RKO (cell line): ENCODE measurements at regions not wholly inside any gene's neighbourhood (a gene's known extent, or its start where the extent isn't known, plus 50 kb on each side); places are given as distances from the start of the nearest gene placed in this dataset.
A peak's percentile ranks its signal among the peaks of the same experiment; 100 is the strongest.
"Not testable (repeated sequence)": the region's sequence is repeated elsewhere in the genome, so short reads cannot be mapped to it uniquely, and the experiment has no call there.

Experiments used
- DNase-seq: peaks from one replicate; pipeline ENCODE4 v3.0.0-alpha.2; 2016; ENCODE audit warnings: low spot score

GRCh38 chr10:90274721-90275468 lies 573.5 kb downstream of the KIF20B start:
- DNase-seq, result no peak

GRCh38 chr10:90276894-90277475 lies 575.6 kb downstream of the KIF20B start:
- no peak for DNase-seq

DNA sequence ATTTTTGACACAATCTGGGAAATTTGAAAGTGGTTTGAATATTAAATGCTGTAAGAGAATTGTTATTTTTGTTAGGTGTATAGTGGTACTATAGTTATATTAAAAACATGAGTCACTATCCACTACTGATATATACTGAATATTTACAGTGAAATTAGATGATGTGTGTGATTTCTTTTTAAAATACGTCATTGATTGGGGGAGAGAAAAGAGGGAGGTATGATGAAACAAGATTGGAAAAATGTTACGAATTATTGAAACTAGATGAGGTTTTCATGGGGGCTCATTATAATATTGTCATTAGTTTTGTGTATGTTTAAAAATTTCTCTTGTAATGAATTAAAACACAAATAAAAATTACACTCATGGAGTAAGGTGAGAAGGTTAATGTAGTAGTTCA lies 571.4 kb downstream of the HTR7 start:
- DNase-seq, result no peak

- DNase-seq, result no peak
These were observed 570.9 kb downstream of the HTR7 start for GRCh38 chr10:90286941-90287340.

DNA sequence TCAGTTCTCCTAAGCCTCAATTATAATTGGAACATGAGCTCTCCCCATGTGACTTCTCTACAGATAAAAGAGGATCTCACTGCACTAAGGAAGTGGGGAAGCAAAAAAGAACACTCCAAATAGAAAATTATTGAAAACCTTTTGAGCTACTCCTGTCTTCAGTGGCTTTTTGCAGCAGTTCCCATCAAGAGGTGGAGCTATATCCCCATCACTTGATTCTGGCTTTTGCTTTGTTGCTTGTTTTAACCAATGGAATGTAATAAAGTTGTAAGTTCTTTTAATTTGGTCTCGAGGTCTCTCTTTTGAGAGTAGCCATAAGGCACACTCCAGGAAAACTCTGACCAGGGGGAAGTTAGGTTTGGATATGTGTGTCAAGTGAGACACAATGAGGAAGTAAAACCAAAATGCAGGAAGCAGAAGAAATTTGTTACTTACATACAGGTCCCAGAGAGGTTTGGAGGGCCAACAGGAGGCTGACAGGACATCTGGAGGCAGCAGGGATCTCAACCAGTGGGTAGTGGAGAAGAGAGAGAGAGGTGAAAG lies 569.4 kb downstream of the HTR7 start:
- peak; percentile 2 for DNase-seq

DNA sequence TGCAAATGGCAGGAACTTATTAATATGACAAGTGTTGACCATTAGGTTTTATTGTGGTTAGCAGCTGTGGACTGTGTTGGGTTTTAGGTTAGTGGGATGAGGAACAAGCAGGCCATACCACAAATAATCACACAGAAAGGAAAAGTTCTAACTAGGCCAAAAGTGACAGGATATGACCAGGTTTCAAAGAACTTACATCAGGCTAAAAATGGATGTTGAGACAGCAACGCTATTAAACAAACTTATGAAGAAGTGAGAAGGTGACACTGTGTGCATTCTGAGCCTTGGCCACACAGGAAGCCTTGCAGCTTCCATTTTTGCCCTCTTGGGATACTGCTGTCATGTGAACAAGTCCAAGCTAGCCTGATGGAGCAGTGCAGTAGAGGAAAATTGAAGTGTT lies 568.8 kb downstream of the HTR7 start:
- DNase-seq, result peak; percentile 7

GRCh38 chr10:90293616-90294015 lies 564.2 kb downstream of the HTR7 start:
- no peak for DNase-seq

GRCh38 chr10:90294821-90295540 lies 562.9 kb downstream of the HTR7 start:
- DNase-seq, result not testable (repeated sequence)

GRCh38 chr10:90302031-90302430 lies 555.8 kb downstream of the HTR7 start:
- not testable (repeated sequence) for DNase-seq

DNA sequence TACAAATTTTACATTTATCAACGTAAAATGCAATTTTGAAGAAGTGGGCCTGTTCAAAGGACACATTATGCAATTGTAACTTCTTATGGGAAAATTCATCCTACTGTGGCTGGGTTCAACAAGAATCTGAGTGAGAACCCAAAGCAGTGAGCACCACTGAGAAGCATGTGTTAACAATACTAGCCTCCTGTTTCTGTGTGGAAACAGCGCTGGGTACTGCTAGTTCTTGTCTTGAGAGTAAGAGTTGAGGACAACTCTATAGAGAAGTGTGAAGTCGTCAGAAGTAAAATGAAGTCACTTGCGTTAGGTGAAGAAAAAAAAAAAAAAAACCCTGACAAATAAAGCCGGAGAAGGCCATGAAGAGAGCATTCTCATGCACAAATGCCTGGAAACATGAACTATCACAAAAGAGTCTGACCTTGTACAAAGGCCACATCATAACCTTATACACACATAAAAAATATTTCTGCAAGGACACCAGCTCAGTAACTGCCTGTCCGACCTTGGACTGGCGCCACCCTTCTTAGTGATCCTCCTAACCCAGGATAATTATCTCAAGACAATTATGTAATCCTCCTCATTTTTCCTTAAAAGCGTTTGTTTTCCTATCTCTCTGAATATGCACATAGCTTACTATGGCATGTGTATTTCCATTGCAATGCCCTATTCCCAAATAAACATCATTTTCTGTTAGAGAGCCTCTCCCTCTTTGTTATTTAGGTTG lies 554.9 kb downstream of the HTR7 start:
- DNase-seq, result no peak

DNA sequence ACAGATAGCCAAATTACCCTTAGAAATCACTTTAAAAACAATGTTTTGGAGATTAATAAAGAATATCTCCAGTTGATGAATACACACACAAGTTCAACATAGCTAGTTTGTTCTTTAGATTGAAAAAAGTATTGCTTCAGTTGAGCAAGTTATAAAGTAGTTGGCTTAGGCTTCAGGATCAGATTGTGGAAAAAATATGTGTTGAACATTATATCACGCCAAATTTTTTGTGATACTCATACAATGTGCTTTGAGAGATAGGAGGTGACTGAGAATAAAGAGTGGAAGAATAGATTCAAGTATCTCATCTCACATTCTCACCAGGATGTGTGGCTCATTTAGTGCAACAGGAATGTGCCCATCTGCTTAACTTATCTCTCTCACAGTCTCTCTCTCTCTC lies 553.3 kb downstream of the HTR7 start:
- no peak for DNase-seq

GRCh38 chr10:90306187-90306586 lies 551.7 kb downstream of the HTR7 start:
- peak; percentile 7 for DNase-seq

DNA sequence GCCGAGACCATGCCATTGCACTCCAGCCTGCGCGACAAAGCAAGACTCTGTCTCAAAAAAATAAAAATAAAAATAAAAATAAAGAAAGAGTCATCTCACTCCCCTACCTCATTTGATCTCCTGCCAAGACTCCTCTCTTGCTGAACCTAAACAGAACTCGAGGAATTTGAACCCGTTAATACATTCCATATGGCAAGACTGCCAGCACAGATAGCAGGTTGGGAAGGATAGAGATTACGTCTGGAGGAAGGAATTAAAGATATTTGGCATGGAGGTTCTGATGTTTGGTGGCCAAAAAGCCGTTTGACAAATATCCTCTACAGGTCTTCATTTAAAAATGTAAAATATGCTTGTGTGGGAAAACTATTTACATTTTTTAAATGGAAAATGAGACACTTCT lies 549.6 kb downstream of the HTR7 start:
- no peak for DNase-seq

GRCh38 chr10:90313576-90314325 lies 544.1 kb downstream of the HTR7 start:
- peak; percentile 11 for DNase-seq

DNA sequence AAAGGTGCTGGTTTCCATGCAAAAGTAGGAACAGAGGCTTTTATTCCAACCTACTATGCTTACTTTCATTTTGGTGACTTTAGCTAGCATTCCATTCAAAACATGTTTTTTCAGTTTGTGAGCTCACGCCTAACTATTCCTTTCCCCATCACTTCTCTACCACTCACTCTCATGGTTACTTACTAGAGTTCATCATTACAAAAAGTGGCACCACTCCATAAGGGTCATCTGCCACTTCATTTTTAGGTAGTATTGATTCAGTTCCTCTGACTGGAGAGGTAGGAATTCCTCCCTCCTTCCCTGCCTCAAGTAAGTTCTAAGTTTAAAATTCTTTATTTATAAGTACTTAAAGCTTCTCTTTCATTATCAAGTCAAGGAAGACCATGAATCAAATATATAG lies 543.1 kb downstream of the HTR7 start:
- DNase-seq, result no peak

DNA sequence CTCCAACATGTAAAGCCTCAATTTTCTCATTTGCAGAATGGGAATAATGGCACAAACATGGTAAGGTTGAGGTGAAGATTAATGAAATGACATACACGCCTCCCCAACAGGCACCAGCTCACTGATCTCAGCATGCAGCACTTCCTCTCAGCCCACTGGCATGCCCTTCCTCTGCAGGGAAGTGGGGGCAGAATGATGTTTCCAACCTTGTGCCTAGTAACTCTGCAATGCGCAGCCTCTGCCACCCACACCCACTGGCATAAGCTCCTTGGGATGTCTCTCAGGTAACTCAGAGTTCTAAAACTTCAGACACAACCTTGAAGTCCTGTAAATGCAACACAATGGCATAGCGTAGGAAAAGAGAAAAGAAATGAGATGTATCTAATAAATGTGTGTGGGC lies 540.7 kb downstream of the HTR7 start:
- no peak for DNase-seq

DNA sequence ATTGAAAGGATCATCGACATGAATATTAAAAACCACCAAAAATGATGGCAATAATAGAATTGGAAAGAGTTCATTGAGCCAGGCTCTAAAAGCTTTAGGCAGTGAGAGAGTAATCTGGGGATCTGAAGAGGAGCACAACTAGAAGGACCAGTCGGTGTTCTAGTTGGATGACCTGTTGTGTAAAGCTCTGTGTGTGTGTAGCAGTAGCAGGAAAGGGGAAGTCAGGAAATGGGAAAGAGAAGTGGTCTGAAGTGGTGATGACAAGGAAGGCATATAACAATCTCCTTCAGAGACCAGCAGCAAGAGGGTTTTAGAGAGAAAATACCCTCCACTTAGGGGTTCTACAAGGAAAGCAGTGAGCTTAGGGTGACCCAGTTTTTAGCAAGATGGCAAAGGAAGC lies 539.2 kb downstream of the HTR7 start:
- no peak for DNase-seq

DNA sequence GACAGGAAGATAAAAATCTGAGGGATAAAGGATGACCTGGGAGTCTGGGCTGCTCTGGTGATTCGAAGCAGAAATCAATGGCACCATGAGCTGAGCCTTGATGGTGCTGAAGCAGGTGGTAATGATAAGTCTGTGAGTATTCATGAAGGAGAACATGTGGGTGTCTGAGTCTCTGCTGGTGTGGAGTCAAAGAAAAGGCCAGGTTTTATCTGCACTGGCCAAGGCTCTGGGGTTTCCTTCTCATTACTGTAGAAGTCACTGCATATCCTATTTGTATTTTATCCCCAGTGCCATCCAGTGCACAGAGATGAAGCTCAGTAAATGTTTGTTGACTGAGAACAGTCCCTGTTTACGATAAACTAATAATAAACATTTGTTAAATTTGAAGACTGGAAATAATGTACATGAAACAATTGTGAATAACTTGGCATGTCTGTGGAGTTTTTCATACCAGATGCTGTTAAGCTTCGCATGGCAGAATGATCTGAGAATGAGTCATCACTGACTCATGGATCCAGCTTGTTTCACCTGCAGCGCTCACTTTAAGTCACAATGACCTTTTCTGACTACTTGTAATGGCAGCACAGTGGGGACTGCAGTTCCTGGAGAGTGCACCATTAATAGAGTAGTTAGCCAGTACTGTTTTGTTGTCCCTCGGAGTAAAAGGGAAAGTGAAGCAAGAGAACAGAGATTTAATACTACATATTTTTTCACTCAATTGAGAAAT lies 538.5 kb downstream of the HTR7 start:
- peak; percentile 87 for DNase-seq

- DNase-seq, result no peak
These were observed 536.6 kb downstream of the HTR7 start for GRCh38 chr10:90321132-90321816.
